ENCODE measurements at regions not wholly inside any gene's neighbourhood (a gene's known extent, or its start where the extent isn't known, plus 50 kb on each side); places are given as distances from the start of the nearest gene placed in this dataset.

DNA sequence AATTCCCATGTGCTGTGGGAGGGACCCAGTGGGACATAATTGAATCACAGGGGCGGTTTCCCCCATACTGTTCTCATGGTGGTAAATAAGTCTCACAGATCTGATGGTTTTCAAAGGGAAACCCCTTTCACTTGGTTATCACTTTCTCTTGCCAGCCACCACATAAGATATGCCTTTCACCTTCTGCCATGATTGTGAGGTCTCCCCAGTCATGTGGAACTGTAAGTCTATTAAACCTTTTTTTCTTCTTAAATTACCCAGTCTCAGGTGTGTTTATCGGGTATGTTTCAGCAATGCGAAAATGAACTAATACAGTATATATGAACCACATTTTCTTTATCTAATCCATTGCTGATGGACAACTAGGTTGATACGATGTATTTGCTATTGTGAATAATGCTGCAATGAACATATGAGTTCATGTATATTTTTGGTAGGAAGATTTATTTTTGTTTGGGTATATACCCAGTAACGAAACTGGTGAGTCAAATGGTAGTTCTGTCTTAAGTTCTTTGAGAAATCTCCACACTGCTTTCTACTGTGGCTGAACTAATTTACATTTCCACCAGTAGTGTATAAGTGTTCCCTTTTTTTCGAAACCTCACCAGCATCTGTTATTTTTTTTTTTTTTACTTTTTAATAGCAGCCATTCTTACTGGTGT lies 70.0 kb upstream of the HGF start (continued):
- TF ChIP-seq, protein P1, sequence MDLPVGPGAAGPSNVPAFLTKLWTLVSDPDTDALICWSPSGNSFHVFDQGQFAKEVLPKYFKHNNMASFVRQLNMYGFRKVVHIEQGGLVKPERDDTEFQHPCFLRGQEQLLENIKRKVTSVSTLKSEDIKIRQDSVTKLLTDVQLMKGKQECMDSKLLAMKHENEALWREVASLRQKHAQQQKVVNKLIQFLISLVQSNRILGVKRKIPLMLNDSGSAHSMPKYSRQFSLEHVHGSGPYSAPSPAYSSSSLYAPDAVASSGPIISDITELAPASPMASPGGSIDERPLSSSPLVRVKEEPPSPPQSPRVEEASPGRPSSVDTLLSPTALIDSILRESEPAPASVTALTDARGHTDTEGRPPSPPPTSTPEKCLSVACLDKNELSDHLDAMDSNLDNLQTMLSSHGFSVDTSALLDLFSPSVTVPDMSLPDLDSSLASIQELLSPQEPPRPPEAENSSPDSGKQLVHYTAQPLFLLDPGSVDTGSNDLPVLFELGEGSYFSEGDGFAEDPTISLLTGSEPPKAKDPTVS (IDR thresholded peaks at IDR 0.05; ENCODE audit: low read depth, low read length): no peak
- TF ChIP-seq, protein P2, sequence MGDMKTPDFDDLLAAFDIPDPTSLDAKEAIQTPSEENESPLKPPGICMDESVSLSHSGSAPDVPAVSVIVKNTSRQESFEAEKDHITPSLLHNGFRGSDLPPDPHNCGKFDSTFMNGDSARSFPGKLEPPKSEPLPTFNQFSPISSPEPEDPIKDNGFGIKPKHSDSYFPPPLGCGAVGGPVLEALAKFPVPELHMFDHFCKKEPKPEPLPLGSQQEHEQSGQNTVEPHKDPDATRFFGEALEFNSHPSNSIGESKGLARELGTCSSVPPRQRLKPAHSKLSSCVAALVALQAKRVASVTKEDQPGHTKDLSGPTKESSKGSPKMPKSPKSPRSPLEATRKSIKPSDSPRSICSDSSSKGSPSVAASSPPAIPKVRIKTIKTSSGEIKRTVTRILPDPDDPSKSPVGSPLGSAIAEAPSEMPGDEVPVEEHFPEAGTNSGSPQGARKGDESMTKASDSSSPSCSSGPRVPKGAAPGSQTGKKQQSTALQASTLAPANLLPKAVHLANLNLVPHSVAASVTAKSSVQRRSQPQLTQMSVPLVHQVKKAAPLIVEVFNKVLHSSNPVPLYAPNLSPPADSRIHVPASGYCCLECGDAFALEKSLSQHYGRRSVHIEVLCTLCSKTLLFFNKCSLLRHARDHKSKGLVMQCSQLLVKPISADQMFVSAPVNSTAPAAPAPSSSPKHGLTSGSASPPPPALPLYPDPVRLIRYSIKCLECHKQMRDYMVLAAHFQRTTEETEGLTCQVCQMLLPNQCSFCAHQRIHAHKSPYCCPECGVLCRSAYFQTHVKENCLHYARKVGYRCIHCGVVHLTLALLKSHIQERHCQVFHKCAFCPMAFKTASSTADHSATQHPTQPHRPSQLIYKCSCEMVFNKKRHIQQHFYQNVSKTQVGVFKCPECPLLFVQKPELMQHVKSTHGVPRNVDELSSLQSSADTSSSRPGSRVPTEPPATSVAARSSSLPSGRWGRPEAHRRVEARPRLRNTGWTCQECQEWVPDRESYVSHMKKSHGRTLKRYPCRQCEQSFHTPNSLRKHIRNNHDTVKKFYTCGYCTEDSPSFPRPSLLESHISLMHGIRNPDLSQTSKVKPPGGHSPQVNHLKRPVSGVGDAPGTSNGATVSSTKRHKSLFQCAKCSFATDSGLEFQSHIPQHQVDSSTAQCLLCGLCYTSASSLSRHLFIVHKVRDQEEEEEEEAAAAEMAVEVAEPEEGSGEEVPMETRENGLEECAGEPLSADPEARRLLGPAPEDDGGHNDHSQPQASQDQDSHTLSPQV (IDR thresholded peaks at IDR 0.05): no peak
- TF ChIP-seq IKZF2 (IDR thresholded peaks at IDR 0.05): peak in 1 of 2 experiments; percentile 40; a peak in 1 of 4 replicates
- TF ChIP-seq HDAC2 (IDR thresholded peaks at IDR 0.05): no peak
- TF ChIP-seq SMAD5 (IDR thresholded peaks at IDR 0.05; ENCODE audit: low read depth): no peak
- no peak for TF ChIP-seq SREBF2 (IDR thresholded peaks at IDR 0.05; ENCODE audit: low read length)
- no peak for TF ChIP-seq KAT2A (conservative IDR thresholded peaks at IDR 0.05; ENCODE audit: control insufficient read depth, low read depth, low read length)
- no peak for TF ChIP-seq RBBP5 (conservative IDR thresholded peaks at IDR 0.05)
- TF ChIP-seq MEF2A (IDR thresholded peaks at IDR 0.05; ENCODE audit: insufficient read depth, low read depth, low read length): peak; percentile 88
- TF ChIP-seq IRF4 (IDR thresholded peaks at IDR 0.05; ENCODE audit: low read depth, low read length): 0 out of 2 replicates have a peak, but pooled peaks have one; percentile 19
- TF ChIP-seq EED (IDR thresholded peaks at IDR 0.05; ENCODE audit: low read depth): no peak
- peak; percentile 49 for TF ChIP-seq RUNX3 (IDR thresholded peaks at IDR 0.05; ENCODE audit: low read length)
- no peak for TF ChIP-seq NR2F1 (conservative IDR thresholded peaks at IDR 0.05)
- TF ChIP-seq KLF5 (IDR thresholded peaks at IDR 0.05; ENCODE audit: partially characterized antibody): no peak
- TF ChIP-seq CHD2 (IDR thresholded peaks at IDR 0.05; ENCODE audit: borderline replicate concordance, low read depth, low read length): no peak
- no peak for TF ChIP-seq ZNF24 (IDR thresholded peaks at IDR 0.05)
- no peak for TF ChIP-seq GATAD2B (conservative IDR thresholded peaks at IDR 0.05; ENCODE audit: low read depth)
- TF ChIP-seq, protein P3, sequence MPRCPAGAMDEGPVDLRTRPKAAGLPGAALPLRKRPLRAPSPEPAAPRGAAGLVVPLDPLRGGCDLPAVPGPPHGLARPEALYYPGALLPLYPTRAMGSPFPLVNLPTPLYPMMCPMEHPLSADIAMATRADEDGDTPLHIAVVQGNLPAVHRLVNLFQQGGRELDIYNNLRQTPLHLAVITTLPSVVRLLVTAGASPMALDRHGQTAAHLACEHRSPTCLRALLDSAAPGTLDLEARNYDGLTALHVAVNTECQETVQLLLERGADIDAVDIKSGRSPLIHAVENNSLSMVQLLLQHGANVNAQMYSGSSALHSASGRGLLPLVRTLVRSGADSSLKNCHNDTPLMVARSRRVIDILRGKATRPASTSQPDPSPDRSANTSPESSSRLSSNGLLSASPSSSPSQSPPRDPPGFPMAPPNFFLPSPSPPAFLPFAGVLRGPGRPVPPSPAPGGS (IDR thresholded peaks at IDR 0.05; ENCODE audit: borderline replicate concordance, insufficient read depth, low read depth, low read length, poor library complexity, severe bottlenecking): no peak
- no peak for TF ChIP-seq SMC3 (IDR thresholded peaks at IDR 0.05; ENCODE audit: borderline replicate concordance, low read length)
- TF ChIP-seq, protein P4, sequence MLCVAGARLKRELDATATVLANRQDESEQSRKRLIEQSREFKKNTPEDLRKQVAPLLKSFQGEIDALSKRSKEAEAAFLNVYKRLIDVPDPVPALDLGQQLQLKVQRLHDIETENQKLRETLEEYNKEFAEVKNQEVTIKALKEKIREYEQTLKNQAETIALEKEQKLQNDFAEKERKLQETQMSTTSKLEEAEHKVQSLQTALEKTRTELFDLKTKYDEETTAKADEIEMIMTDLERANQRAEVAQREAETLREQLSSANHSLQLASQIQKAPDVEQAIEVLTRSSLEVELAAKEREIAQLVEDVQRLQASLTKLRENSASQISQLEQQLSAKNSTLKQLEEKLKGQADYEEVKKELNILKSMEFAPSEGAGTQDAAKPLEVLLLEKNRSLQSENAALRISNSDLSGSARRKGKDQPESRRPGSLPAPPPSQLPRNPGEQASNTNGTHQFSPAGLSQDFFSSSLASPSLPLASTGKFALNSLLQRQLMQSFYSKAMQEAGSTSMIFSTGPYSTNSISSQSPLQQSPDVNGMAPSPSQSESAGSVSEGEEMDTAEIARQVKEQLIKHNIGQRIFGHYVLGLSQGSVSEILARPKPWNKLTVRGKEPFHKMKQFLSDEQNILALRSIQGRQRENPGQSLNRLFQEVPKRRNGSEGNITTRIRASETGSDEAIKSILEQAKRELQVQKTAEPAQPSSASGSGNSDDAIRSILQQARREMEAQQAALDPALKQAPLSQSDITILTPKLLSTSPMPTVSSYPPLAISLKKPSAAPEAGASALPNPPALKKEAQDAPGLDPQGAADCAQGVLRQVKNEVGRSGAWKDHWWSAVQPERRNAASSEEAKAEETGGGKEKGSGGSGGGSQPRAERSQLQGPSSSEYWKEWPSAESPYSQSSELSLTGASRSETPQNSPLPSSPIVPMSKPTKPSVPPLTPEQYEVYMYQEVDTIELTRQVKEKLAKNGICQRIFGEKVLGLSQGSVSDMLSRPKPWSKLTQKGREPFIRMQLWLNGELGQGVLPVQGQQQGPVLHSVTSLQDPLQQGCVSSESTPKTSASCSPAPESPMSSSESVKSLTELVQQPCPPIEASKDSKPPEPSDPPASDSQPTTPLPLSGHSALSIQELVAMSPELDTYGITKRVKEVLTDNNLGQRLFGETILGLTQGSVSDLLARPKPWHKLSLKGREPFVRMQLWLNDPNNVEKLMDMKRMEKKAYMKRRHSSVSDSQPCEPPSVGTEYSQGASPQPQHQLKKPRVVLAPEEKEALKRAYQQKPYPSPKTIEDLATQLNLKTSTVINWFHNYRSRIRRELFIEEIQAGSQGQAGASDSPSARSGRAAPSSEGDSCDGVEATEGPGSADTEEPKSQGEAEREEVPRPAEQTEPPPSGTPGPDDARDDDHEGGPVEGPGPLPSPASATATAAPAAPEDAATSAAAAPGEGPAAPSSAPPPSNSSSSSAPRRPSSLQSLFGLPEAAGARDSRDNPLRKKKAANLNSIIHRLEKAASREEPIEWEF (IDR thresholded peaks at IDR 0.05; ENCODE audit: insufficient replicate concordance, low read depth, low read length): no peak

Measured in GM12878 (cell line).